ENCODE measurements at regions not wholly inside any gene's neighbourhood (a gene's known extent, or its start where the extent isn't known, plus 50 kb on each side); places are given as distances from the start of the nearest gene placed in this dataset.

GRCh38 chr3:146827836-146828235, 222.7 kb upstream of the PLSCR5 start:
- ATAC-seq (no peak), DNase-seq (no peak)
- intact Hi-C loops (cut with DNase I, micrococcal nuclease) = no loop called here

GRCh38 chr3:146823622-146824021, 218.5 kb upstream of the PLSCR5 start:
- intact Hi-C loops (cut with DNase I, micrococcal nuclease) = no loop called here
- DNase-seq = no peak
- no peak for ATAC-seq

GRCh38 chr3:146818866-146819265, 213.7 kb upstream of the PLSCR5 start:
- intact Hi-C loops (cut with DNase I, micrococcal nuclease) = no loop called here
- no peak for DNase-seq
- no peak for ATAC-seq

- intact Hi-C loops (cut with DNase I, micrococcal nuclease) = no loop called here
- no peak for ATAC-seq
- no peak for DNase-seq
These were observed 213.2 kb upstream of the PLSCR5 start for GRCh38 chr3:146818301-146818700.

- intact Hi-C loops (cut with DNase I, micrococcal nuclease) = no loop called here
- ATAC-seq (no peak), DNase-seq (no peak)
These were observed 212.6 kb upstream of the PLSCR5 start for GRCh38 chr3:146817704-146818103.

- no peak for DNase-seq
- ATAC-seq = no peak
- intact Hi-C loops (cut with DNase I, micrococcal nuclease) = no loop called here
These were observed 209.6 kb upstream of the PLSCR5 start for GRCh38 chr3:146814601-146815315.

- no peak for DNase-seq
- no peak for ATAC-seq
- intact Hi-C loops (cut with DNase I, micrococcal nuclease) = no loop called here
These were observed 208.3 kb upstream of the PLSCR5 start for GRCh38 chr3:146813496-146813895.

GRCh38 chr3:146803745-146804144, 198.6 kb upstream of the PLSCR5 start:
- no peak for DNase-seq
- intact Hi-C loops (cut with DNase I, micrococcal nuclease) = no loop called here
- ATAC-seq = no peak

- DNase-seq (no peak), ATAC-seq (no peak)
- intact Hi-C loops (cut with DNase I, micrococcal nuclease) = no loop called here
These were observed 196.3 kb upstream of the PLSCR5 start for GRCh38 chr3:146801492-146801891.

GRCh38 chr3:146800484-146800883, 195.3 kb upstream of the PLSCR5 start:
- intact Hi-C loops (cut with DNase I, micrococcal nuclease) = no loop called here
- no peak for ATAC-seq
- no peak for DNase-seq

GRCh38 chr3:146796078-146796477, 190.9 kb upstream of the PLSCR5 start:
- ATAC-seq = no peak
- intact Hi-C loops (cut with DNase I, micrococcal nuclease) = no loop called here
- DNase-seq = no peak

- DNase-seq (no peak), ATAC-seq (no peak)
- intact Hi-C loops (cut with DNase I, micrococcal nuclease) = no loop called here
These were observed 178.3 kb upstream of the PLSCR5 start for GRCh38 chr3:146783446-146783845.

GRCh38 chr3:146781606-146782005, 176.5 kb upstream of the PLSCR5 start:
- ATAC-seq (no peak), DNase-seq (no peak)
- intact Hi-C loops (cut with DNase I, micrococcal nuclease) = no loop called here

- no peak for ATAC-seq
- DNase-seq = no peak
- intact Hi-C loops (cut with DNase I, micrococcal nuclease) = no loop called here
These were observed 175.9 kb upstream of the PLSCR5 start for GRCh38 chr3:146781059-146781458.

GRCh38 chr3:146780251-146780650, 175.1 kb upstream of the PLSCR5 start:
- no peak for ATAC-seq
- intact Hi-C loops (cut with DNase I, micrococcal nuclease) = no loop called here
- no peak for DNase-seq

- no peak for DNase-seq
- ATAC-seq = no peak
- intact Hi-C loops (cut with DNase I, micrococcal nuclease) = no loop called here
These were observed 172.8 kb upstream of the PLSCR5 start for GRCh38 chr3:146777941-146778340.

GRCh38 chr3:146772211-146772743, 167.1 kb upstream of the PLSCR5 start:
- ATAC-seq (no peak), DNase-seq (no peak)
- intact Hi-C loops (cut with DNase I, micrococcal nuclease) = no loop called here

- ATAC-seq = no peak
These were observed 165.7 kb upstream of the PLSCR5 start for GRCh38 chr3:146770881-146771280.

GRCh38 chr3:146770301-146770700, 165.2 kb upstream of the PLSCR5 start:
- DNase-seq (no peak), ATAC-seq (no peak)
- intact Hi-C loops (cut with DNase I, micrococcal nuclease) = no loop called here

More at GRCh38 chr3:146770881-146771280, 165.7 kb upstream of the PLSCR5 start:
- intact Hi-C loops (cut with DNase I, micrococcal nuclease) = no loop called here
- DNase-seq = no peak

GRCh38 chr3:146757759-146758158, 152.6 kb upstream of the PLSCR5 start:
- DNase-seq (no peak), ATAC-seq (no peak)
- intact Hi-C loops (cut with DNase I, micrococcal nuclease) = no loop called here

GRCh38 chr3:146750196-146750595, 145.1 kb upstream of the PLSCR5 start:
- intact Hi-C loops (cut with DNase I, micrococcal nuclease) = no loop called here
- ATAC-seq (no peak), DNase-seq (no peak)

All from left colon (tissue), 2 donors.